Mucosa of rectum (tissue), 2 donors: ENCODE measurements at regions not wholly inside any gene's neighbourhood (a gene's known extent, or its start where the extent isn't known, plus 50 kb on each side); places are given as distances from the start of the nearest gene placed in this dataset.
"Not testable (repeated sequence)": the region's sequence is repeated elsewhere in the genome, so short reads cannot be mapped to it uniquely, and the experiment has no call there.

ENCODE experiments used
- H3K27ac ChIP-seq, 2 donors: one replicate each; pipeline ENCODE4 v1.7.0; 2013; ENCODE audit warnings: inconsistent platforms in 2 of 2, low read depth in 2 of 2, low read length in 2 of 2
- H3K27me3 ChIP-seq, 2 donors: one replicate each; pipeline ENCODE4 v1.7.0; 2013; ENCODE audit warnings: low read length in 2 of 2; ENCODE audit not compliant: control insufficient read depth in 2 of 2, insufficient read depth in 2 of 2
- H3K36me3 ChIP-seq, 2 donors: one replicate each; pipeline ENCODE4 v1.7.0; 2013; ENCODE audit warnings: low read length in 2 of 2; ENCODE audit not compliant: control insufficient read depth in 2 of 2, insufficient read depth in 2 of 2
- H3K4me1 ChIP-seq, 2 donors: one replicate each; pipeline ENCODE4 v1.7.0; 2013; ENCODE audit warnings: low read length in 2 of 2, mild to moderate bottlenecking in 1 of 2; ENCODE audit not compliant: control insufficient read depth in 2 of 2, insufficient read depth in 2 of 2
- H3K4me3 ChIP-seq, 2 donors: one replicate each; pipeline ENCODE4 v1.7.0; 2013; ENCODE audit warnings: low read length in 2 of 2
- H3K9ac ChIP-seq, 2 donors: one replicate each; pipeline ENCODE4 v1.7.0; 2013; ENCODE audit warnings: low read length in 2 of 2, low read depth in 1 of 2, mild to moderate bottlenecking in 1 of 2
- H3K9me3 ChIP-seq, 2 donors: one replicate each; pipeline ENCODE4 v1.7.0; 2013; ENCODE audit warnings: low read length in 2 of 2; ENCODE audit not compliant: control insufficient read depth in 2 of 2
- donor health status: healthy.
- donor health status: Normal muscosa, but diverticular disease.

GRCh38 chr11:29481738-29482137 is 535.1 kb downstream of the KCNA4 start:
- H3K27ac ChIP-seq = no peak overlapping the region
- no peaks in the 10 kb centered on the region for H3K4me1 ChIP-seq
- H3K9me3 ChIP-seq = peaks cover 2 to 3% of the 10 kb centered on the region in 2 donors
- no peaks in the 10 kb centered on the region for H3K27me3 ChIP-seq
- H3K4me3 ChIP-seq = no peak overlapping the region
- H3K36me3 ChIP-seq = no peaks in the 10 kb centered on the region
- no peak overlapping the region for H3K9ac ChIP-seq

- no peak overlapping the region for H3K9ac ChIP-seq
- no peak overlapping the region for H3K4me3 ChIP-seq
- no peaks in the 10 kb centered on the region for H3K36me3 ChIP-seq
- H3K27ac ChIP-seq = no peak overlapping the region
- peaks cover 2 to 3% of the 10 kb centered on the region in 2 donors for H3K9me3 ChIP-seq
- H3K27me3 ChIP-seq = no peaks in the 10 kb centered on the region
- H3K4me1 ChIP-seq = no peaks in the 10 kb centered on the region
Observed at GRCh38 chr11:29480981-29481380, 535.8 kb downstream of the KCNA4 start.

- Histone ChIP-seq H3K4me3 (no peak overlapping the region), H3K9me3 (no peaks in the 10 kb centered on the region), H3K4me1 (no peaks in the 10 kb centered on the region), H3K36me3 (no peaks in the 10 kb centered on the region), H3K27ac (no peak overlapping the region), H3K27me3 (no peaks in the 10 kb centered on the region), H3K9ac (no peak overlapping the region)
Observed at GRCh38 chr11:29458252-29458651, 558.6 kb downstream of the KCNA4 start.

GRCh38 chr11:29452146-29452545 is 564.7 kb downstream of the KCNA4 start:
- Histone ChIP-seq H3K27ac (no peak overlapping the region), H3K9me3 (no peaks in the 10 kb centered on the region), H3K4me1 (no peaks in the 10 kb centered on the region), H3K27me3 (no peaks in the 10 kb centered on the region), H3K36me3 (no peaks in the 10 kb centered on the region), H3K4me3 (no peak overlapping the region), H3K9ac (no peak overlapping the region)

- no peak overlapping the region for H3K27ac ChIP-seq
- no peaks in the 10 kb centered on the region for H3K36me3 ChIP-seq
- no peaks in the 10 kb centered on the region for H3K4me1 ChIP-seq
- H3K4me3 ChIP-seq = no peak overlapping the region
- no peaks in the 10 kb centered on the region for H3K27me3 ChIP-seq
- H3K9ac ChIP-seq = no peak overlapping the region
- no peaks in the 10 kb centered on the region for H3K9me3 ChIP-seq
Observed at GRCh38 chr11:29449281-29450074, 567.4 kb downstream of the KCNA4 start.

- Histone ChIP-seq H3K4me1 (no peaks in the 10 kb centered on the region), H3K9me3 (no peaks in the 10 kb centered on the region), H3K27me3 (no peaks in the 10 kb centered on the region), H3K9ac (no peak overlapping the region), H3K36me3 (no peaks in the 10 kb centered on the region), H3K27ac (no peak overlapping the region), H3K4me3 (no peak overlapping the region)
Observed at GRCh38 chr11:29448246-29448877, 568.5 kb downstream of the KCNA4 start.

GRCh38 chr11:29447821-29448220 is 569.0 kb downstream of the KCNA4 start:
- H3K4me3 ChIP-seq = no peak overlapping the region
- no peaks in the 10 kb centered on the region for H3K36me3 ChIP-seq
- H3K9me3 ChIP-seq = no peaks in the 10 kb centered on the region
- no peak overlapping the region for H3K27ac ChIP-seq
- no peaks in the 10 kb centered on the region for H3K4me1 ChIP-seq
- H3K9ac ChIP-seq = no peak overlapping the region
- H3K27me3 ChIP-seq = no peaks in the 10 kb centered on the region

- Histone ChIP-seq H3K4me3 (no peak overlapping the region), H3K27me3 (no peaks in the 10 kb centered on the region), H3K9me3 (no peaks in the 10 kb centered on the region)
Observed at GRCh38 chr11:29446132-29446531, 570.7 kb downstream of the KCNA4 start.

GRCh38 chr11:29445191-29445590 is 571.6 kb downstream of the KCNA4 start:
- not testable (repeated sequence) for H3K9ac ChIP-seq, H3K4me3 ChIP-seq, H3K9me3 ChIP-seq, H3K27me3 ChIP-seq, H3K4me1 ChIP-seq, H3K27ac ChIP-seq, H3K36me3 ChIP-seq

More at GRCh38 chr11:29446132-29446531, 570.7 kb downstream of the KCNA4 start:
- no peak overlapping the region for H3K27ac ChIP-seq
- no peaks in the 10 kb centered on the region for H3K36me3 ChIP-seq
- no peaks in the 10 kb centered on the region for H3K4me1 ChIP-seq
- no peak overlapping the region for H3K9ac ChIP-seq

GRCh38 chr11:29438815-29439214 is 578.0 kb downstream of the KCNA4 start:
- Histone ChIP-seq H3K9me3 (no peaks in the 10 kb centered on the region), H3K4me3 (no peak overlapping the region), H3K36me3 (no peaks in the 10 kb centered on the region), H3K27ac (no peak overlapping the region), H3K27me3 (no peaks in the 10 kb centered on the region), H3K4me1 (no peaks in the 10 kb centered on the region), H3K9ac (no peak overlapping the region)
